ENCODE measurements at regions not wholly inside any gene's neighbourhood (a gene's known extent, or its start where the extent isn't known, plus 50 kb on each side); places are given as distances from the start of the nearest gene placed in this dataset.

DNA sequence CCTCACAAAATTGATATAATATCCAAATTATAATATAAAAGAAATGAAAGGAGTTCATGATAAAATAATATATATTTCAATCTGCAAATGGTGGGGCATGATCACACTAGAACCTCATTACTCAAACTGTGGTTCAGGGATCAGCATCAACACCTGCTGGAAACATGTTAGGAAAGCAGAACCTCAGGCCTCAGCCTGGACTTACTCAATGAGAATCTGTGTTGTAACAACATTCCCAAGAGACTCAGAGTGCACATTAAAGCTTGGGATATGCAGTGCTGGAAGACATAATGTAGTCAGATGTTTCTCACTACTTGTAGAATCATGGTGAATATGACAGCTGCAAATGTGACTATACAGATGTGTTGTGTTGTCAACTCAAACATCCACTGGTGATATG lies 81.7 kb upstream of the ITPRID1 start (continued):
- TF ChIP-seq, protein P1, sequence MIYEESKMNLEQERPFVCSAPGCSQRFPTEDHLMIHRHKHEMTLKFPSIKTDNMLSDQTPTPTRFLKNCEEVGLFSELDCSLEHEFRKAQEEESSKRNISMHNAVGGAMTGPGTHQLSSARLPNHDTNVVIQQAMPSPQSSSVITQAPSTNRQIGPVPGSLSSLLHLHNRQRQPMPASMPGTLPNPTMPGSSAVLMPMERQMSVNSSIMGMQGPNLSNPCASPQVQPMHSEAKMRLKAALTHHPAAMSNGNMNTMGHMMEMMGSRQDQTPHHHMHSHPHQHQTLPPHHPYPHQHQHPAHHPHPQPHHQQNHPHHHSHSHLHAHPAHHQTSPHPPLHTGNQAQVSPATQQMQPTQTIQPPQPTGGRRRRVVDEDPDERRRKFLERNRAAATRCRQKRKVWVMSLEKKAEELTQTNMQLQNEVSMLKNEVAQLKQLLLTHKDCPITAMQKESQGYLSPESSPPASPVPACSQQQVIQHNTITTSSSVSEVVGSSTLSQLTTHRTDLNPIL (CRISPR knock-in tag; IDR thresholded peaks at IDR 0.05; ENCODE audit: low read depth) = no peak
- TF ChIP-seq, protein P2, sequence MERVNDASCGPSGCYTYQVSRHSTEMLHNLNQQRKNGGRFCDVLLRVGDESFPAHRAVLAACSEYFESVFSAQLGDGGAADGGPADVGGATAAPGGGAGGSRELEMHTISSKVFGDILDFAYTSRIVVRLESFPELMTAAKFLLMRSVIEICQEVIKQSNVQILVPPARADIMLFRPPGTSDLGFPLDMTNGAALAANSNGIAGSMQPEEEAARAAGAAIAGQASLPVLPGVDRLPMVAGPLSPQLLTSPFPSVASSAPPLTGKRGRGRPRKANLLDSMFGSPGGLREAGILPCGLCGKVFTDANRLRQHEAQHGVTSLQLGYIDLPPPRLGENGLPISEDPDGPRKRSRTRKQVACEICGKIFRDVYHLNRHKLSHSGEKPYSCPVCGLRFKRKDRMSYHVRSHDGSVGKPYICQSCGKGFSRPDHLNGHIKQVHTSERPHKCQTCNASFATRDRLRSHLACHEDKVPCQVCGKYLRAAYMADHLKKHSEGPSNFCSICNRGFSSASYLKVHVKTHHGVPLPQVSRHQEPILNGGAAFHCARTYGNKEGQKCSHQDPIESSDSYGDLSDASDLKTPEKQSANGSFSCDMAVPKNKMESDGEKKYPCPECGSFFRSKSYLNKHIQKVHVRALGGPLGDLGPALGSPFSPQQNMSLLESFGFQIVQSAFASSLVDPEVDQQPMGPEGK (CRISPR knock-in tag; IDR thresholded peaks at IDR 0.05; ENCODE audit: borderline replicate concordance) = no peak
- no peak for TF ChIP-seq GLIS3 (CRISPR knock-in tag; IDR thresholded peaks at IDR 0.05)
- no peak for TF ChIP-seq TOX (CRISPR knock-in tag; IDR thresholded peaks at IDR 0.05; ENCODE audit: borderline replicate concordance)
- TF ChIP-seq RARB (CRISPR knock-in tag; IDR thresholded peaks at IDR 0.05) = no peak

DNA sequence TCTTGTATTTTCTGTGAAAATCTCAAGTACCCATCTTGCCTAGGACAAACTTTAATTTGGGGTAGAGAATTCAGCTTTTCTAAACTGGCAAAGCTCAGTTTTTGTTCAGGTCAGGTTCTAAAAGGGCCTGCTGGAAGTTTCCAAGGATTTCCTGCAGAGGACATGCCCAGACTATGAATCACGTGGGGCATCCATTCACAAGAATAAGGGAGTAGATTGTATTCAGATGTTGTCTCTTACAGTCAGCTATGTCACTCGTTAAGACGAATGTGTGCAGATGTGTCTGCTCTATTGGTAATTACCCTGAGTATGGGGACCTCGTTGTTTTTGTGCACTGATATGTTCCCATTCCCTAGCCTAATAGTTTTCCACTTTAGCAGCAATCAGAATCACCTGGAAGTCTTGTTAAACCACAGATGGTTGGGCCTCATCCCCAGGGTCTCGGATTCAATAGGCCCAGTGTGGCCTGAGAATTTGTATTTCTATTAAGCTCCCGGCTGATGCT lies 81.0 kb upstream of the ITPRID1 start:
- ATAC-seq = no peak

DNA sequence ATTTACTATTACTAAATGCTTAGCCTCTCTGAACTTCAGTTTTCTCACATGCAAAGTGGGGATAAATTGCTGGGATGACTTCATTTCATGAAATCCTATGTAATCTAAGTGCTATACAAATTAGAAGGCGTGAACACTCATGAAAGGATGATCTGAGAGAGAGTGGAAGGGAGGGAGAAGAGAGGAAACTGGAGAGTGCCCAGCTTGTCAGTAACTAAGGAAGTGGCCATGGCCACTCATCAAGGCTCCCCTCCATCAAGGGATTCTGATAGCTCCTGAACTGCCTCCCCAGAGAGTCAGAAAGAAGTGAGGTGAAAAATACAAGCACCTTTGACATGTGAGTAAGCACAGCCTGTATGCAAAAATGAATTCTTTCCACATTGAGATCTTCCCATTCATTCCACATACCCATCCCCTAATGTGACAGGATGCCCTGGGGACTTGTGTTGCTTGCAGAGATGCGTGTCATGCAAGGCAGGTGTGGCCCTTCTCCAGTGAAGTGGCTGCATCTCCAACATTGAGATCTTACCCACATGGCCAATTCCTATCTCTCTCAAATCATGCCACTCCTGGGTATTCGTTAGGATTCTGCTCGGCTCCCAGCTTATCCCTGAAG lies 76.5 kb upstream of the ITPRID1 start:
- TF ChIP-seq TCF4 (CRISPR knock-in tag; IDR thresholded peaks at IDR 0.05; ENCODE audit: borderline replicate concordance) (no peak), RARB (CRISPR knock-in tag; IDR thresholded peaks at IDR 0.05) (no peak), OSR1 (CRISPR knock-in tag; IDR thresholded peaks at IDR 0.05) (no peak), PPARA (CRISPR knock-in tag; IDR thresholded peaks at IDR 0.05; ENCODE audit: borderline replicate concordance) (no peak), GLIS3 (CRISPR knock-in tag; IDR thresholded peaks at IDR 0.05) (no peak), ESRRG (CRISPR knock-in tag; IDR thresholded peaks at IDR 0.05) (no peak), ISL1 (CRISPR knock-in tag; IDR thresholded peaks at IDR 0.05) (no peak), ZC3H10 (CRISPR knock-in tag; IDR thresholded peaks at IDR 0.05) (no peak), ARNTL (CRISPR knock-in tag; IDR thresholded peaks at IDR 0.05; ENCODE audit: borderline replicate concordance, low read depth) (no peak), ZNF70 (CRISPR knock-in tag; IDR thresholded peaks at IDR 0.05) (no peak)
- TF ChIP-seq, protein P1 (CRISPR knock-in tag; IDR thresholded peaks at IDR 0.05; ENCODE audit: low read depth) = no peak
- no peak for ATAC-seq

More for the DNA sequence above, 81.0 kb upstream of the ITPRID1 start:
- TF ChIP-seq, protein P2 (CRISPR knock-in tag; IDR thresholded peaks at IDR 0.05; ENCODE audit: borderline replicate concordance) = no peak
- TF ChIP-seq RARB (CRISPR knock-in tag; IDR thresholded peaks at IDR 0.05) = no peak
- TF ChIP-seq ISL1 (CRISPR knock-in tag; IDR thresholded peaks at IDR 0.05) = no peak
- TF ChIP-seq, protein P3, sequence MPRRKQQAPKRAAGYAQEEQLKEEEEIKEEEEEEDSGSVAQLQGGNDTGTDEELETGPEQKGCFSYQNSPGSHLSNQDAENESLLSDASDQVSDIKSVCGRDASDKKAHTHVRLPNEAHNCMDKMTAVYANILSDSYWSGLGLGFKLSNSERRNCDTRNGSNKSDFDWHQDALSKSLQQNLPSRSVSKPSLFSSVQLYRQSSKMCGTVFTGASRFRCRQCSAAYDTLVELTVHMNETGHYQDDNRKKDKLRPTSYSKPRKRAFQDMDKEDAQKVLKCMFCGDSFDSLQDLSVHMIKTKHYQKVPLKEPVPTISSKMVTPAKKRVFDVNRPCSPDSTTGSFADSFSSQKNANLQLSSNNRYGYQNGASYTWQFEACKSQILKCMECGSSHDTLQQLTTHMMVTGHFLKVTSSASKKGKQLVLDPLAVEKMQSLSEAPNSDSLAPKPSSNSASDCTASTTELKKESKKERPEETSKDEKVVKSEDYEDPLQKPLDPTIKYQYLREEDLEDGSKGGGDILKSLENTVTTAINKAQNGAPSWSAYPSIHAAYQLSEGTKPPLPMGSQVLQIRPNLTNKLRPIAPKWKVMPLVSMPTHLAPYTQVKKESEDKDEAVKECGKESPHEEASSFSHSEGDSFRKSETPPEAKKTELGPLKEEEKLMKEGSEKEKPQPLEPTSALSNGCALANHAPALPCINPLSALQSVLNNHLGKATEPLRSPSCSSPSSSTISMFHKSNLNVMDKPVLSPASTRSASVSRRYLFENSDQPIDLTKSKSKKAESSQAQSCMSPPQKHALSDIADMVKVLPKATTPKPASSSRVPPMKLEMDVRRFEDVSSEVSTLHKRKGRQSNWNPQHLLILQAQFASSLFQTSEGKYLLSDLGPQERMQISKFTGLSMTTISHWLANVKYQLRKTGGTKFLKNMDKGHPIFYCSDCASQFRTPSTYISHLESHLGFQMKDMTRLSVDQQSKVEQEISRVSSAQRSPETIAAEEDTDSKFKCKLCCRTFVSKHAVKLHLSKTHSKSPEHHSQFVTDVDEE (CRISPR knock-in tag; IDR thresholded peaks at IDR 0.05) = no peak
- TF ChIP-seq OSR1 (CRISPR knock-in tag; IDR thresholded peaks at IDR 0.05) = no peak
- TF ChIP-seq, protein P4, sequence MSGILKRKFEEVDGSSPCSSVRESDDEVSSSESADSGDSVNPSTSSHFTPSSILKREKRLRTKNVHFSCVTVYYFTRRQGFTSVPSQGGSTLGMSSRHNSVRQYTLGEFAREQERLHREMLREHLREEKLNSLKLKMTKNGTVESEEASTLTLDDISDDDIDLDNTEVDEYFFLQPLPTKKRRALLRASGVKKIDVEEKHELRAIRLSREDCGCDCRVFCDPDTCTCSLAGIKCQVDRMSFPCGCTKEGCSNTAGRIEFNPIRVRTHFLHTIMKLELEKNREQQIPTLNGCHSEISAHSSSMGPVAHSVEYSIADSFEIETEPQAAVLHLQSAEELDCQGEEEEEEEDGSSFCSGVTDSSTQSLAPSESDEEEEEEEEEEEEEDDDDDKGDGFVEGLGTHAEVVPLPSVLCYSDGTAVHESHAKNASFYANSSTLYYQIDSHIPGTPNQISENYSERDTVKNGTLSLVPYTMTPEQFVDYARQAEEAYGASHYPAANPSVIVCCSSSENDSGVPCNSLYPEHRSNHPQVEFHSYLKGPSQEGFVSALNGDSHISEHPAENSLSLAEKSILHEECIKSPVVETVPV (CRISPR knock-in tag; IDR thresholded peaks at IDR 0.05) = no peak
- TF ChIP-seq, protein P5, sequence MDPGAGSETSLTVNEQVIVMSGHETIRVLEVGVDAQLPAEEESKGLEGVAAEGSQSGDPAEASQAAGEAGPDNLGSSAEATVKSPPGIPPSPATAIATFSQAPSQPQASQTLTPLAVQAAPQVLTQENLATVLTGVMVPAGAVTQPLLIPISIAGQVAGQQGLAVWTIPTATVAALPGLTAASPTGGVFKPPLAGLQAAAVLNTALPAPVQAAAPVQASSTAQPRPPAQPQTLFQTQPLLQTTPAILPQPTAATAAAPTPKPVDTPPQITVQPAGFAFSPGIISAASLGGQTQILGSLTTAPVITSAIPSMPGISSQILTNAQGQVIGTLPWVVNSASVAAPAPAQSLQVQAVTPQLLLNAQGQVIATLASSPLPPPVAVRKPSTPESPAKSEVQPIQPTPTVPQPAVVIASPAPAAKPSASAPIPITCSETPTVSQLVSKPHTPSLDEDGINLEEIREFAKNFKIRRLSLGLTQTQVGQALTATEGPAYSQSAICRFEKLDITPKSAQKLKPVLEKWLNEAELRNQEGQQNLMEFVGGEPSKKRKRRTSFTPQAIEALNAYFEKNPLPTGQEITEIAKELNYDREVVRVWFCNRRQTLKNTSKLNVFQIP (CRISPR knock-in tag; IDR thresholded peaks at IDR 0.05; ENCODE audit: borderline replicate concordance, low read depth) = no peak
- TF ChIP-seq ZNF565 (CRISPR knock-in tag; conservative IDR thresholded peaks at IDR 0.05; ENCODE audit: low read depth) = no peak
- no peak for TF ChIP-seq GLIS3 (CRISPR knock-in tag; IDR thresholded peaks at IDR 0.05)
- no peak for TF ChIP-seq ZNF8 (CRISPR knock-in tag; IDR thresholded peaks at IDR 0.05)
- no peak for TF ChIP-seq PPARA (CRISPR knock-in tag; IDR thresholded peaks at IDR 0.05; ENCODE audit: borderline replicate concordance)
- no peak for TF ChIP-seq ZFP30 (CRISPR knock-in tag; IDR thresholded peaks at IDR 0.05)
- TF ChIP-seq TOX (CRISPR knock-in tag; IDR thresholded peaks at IDR 0.05; ENCODE audit: borderline replicate concordance) = no peak
- no peak for TF ChIP-seq TCF4 (CRISPR knock-in tag; IDR thresholded peaks at IDR 0.05; ENCODE audit: borderline replicate concordance)
- TF ChIP-seq ESRRG (CRISPR knock-in tag; IDR thresholded peaks at IDR 0.05) = no peak
- TF ChIP-seq BACH2 (CRISPR knock-in tag; IDR thresholded peaks at IDR 0.05; ENCODE audit: borderline replicate concordance) = no peak

Measured in SK-N-SH treated with all-trans-retinoic acid at 6 μM for 48 hours (cell line).